ENCODE measurements at regions not wholly inside any gene's neighbourhood (a gene's known extent, or its start where the extent isn't known, plus 50 kb on each side); places are given as distances from the start of the nearest gene placed in this dataset.
"Not testable (repeated sequence)": the region's sequence is repeated elsewhere in the genome, so short reads cannot be mapped to it uniquely, and the experiment has no call there.

DNA sequence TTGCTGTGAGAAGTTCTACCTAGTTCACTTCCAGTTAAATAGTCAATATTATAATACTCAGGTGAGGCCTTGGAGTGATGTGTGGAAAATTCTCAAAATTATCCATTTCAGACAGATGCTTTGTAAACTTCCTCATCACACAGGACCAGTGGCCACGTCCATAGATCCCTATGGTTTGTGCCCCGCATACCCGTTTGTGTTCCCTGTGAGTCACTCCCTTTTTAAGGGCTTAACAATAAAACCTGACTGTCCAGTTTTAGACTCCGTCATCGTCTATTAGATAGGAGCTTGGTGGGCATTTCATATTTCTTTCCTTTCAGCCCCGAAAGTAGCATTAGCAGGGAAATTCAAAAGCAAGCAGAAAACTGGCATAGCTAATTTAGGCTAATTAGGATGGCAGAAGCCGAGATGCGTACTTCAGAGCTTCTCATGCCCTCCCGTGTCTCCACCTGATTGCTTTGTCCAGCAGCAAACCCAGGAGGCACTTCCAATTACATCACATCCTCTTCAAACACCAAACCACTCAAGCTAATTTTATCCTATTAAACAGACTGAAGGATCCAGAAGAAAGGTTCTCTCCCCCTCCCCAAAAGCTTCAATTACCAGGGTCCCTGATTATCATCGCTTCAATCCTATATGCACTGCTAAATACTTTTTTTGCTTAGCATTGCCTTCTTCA lies 186.6 kb upstream of the OTX2 start:
- DNase-seq (ENCODE audit: low spot score), result no peak

- no peak for DNase-seq (ENCODE audit: low spot score)
Measured at GRCh38 chr14:56995010-56995409, 184.7 kb upstream of the OTX2 start.

DNA sequence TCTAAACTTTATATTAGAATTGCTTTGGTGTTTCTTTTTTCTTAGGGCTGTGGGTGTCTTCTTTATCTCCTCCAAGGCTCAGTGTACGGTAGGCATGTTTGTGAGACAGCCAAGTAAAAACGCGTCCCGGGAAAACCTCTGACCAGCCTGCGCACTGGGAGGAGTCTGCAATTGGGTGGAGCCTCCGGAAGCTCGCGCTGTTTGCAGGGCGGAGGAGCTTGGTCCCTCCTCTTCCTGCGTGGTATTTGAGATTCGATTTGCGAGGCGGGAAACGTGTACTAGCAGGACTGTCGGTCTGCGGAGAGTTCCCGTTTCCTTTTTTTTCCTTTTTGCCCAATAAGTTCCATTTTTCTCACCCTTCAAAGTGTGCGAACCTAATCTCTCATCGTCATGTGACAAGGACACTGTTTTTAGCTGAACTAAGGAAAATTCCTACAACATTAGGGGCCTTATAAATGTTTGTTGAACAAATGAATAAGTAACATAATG lies 182.1 kb upstream of the OTX2 start:
- DNase-seq (ENCODE audit: low spot score), result no peak

- not testable (repeated sequence) for DNase-seq (ENCODE audit: low spot score)
Measured at GRCh38 chr14:56990991-56991627, 180.8 kb upstream of the OTX2 start.

DNA sequence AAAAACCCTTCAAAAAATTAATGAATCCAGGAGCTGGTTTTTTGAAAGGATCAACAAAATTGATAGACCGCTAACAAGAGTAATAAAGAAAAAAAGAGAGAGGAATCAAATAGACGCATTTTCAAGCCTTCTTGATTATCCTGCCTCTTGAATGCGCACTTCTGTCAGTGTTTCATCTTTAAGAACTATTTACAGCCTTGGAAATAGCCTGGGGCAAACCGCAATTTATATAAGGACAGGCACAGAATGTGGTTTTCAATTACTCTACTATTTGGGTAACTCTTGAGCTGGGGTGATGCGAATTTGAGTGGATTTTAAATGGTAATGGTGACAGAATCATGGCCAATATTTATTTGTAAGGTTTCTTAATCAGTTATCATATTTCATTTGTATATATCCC lies 179.1 kb upstream of the OTX2 start:
- DNase-seq (ENCODE audit: low spot score), result no peak

DNA sequence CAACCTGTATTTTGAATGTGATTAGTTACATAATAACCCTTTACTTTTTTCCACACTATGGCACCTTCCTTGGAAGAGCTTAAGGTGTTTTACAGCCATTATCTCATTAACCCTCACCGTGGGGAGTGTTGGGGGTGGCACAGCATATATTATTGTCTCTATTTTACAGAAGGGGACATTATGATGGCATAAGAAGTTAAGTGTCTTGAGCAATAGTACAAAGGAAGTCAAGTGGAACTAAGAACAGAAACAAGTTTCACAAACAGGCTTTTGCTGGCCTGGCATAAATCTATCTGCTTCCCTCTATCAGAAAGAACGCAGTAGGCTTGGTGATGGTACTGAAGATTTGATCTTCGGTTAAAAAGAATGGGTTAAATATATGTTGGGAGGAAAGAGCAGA lies 169.7 kb upstream of the OTX2 start:
- no peak for DNase-seq (ENCODE audit: low spot score)

GRCh38 chr14:56976211-56976610 lies 165.9 kb upstream of the OTX2 start:
- DNase-seq (ENCODE audit: low spot score), result no peak

GRCh38 chr14:56975521-56975920 lies 165.2 kb upstream of the OTX2 start:
- DNase-seq (ENCODE audit: low spot score), result no peak

DNA sequence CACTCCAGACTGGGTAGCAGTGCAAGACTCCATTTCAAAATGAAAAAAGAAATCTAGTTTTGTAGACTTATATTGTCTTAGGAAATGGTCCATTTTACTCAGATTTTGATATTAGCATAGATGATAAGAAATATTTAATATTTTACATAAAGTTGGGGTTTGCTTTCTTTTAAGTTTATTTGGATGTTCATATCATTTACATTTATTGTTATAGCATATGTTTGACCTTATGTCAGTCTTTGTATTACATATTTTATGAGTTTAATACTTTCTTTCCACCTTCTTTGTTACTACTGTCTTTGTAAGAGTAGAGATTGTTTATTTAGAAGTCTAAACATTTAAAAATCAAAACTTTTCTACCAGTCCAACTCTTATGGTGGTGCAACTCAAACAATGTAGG lies 162.7 kb upstream of the OTX2 start:
- no peak for DNase-seq (ENCODE audit: low spot score)

GRCh38 chr14:56964895-56965294 lies 154.6 kb upstream of the OTX2 start:
- no peak for DNase-seq (ENCODE audit: low spot score)

DNA sequence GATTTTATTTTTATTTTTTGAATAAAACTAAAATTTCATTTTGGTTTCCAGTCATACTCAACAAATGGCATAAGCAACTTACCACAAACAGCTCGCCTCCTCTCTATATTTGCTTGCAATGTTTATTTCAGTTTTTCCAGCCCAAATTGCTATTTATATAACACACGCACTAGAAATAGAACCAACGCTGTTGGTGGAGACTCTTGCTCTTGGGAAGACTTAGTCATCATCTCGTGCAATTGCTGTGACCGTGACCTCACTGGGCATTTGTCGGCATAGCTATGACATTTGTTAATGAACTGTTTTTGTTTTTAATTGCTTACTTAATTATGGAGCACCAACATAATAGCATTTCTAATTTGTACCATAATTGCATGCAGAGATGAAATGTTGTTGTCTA lies 153.1 kb upstream of the OTX2 start:
- DNase-seq (ENCODE audit: low spot score), result no peak

- DNase-seq (ENCODE audit: low spot score), result no peak
Measured at GRCh38 chr14:56962444-56963080, 152.3 kb upstream of the OTX2 start.

DNA sequence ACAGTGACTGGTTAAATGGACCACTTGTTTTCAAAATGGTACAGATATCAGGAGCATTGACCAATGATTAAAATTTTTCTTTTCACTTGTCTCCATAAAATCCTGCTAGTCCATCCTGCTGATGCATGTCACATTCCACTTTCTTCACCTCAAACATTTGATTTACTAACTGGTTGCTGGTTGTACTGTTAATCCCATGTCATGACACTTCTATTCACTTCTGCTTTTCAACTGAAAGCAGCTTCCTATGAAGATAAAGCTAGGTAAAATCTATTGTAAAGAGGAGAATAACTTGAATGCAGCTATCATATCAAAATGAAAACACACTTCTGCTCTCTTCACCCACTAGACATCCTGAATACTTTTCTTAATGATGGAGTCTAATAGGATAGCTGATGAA lies 149.6 kb upstream of the OTX2 start:
- DNase-seq (ENCODE audit: low spot score), result no peak

DNA sequence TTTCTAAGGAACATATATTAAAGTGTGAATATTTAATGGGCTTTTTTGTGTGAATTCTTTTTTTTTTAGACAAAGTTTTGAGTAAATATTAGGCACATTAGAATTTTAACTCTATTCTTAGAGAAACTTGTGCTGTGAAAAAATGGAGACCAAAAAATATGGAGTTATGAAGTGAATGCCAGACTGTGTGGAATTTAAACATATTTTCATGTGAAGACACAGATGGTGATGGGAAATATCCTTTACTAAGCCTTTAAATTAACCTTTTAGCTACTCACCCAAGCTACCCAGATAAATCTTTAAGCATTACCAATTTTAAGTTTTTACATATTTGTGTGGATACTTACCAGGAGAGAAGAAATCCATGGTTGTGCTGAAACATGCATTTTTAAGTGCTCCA lies 148.8 kb upstream of the OTX2 start:
- DNase-seq (ENCODE audit: low spot score), result no peak

DNA sequence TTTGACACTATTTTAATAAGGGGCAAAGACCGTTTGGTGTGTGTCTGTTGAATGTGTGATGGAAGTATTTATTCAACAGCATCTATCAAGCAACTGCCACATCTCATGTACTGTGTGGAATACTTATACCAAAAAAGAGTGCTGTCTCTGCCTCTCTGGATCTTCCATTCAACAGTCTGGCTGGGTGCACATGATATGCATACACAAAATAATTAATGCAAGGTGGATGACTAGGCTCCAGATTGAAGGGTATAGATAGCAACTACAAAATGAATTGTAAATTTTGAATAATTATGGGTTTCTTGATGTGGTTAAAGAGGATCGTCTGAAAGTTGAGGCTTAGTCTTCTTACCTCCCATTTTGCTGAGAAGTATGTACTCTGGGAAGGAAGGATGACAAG lies 145.9 kb upstream of the OTX2 start:
- no peak for DNase-seq (ENCODE audit: low spot score)

GRCh38 chr14:56955745-56956144 lies 145.5 kb upstream of the OTX2 start:
- no peak for DNase-seq (ENCODE audit: low spot score)

GRCh38 chr14:56953884-56954283 lies 143.6 kb upstream of the OTX2 start:
- no peak for DNase-seq (ENCODE audit: low spot score)

DNA sequence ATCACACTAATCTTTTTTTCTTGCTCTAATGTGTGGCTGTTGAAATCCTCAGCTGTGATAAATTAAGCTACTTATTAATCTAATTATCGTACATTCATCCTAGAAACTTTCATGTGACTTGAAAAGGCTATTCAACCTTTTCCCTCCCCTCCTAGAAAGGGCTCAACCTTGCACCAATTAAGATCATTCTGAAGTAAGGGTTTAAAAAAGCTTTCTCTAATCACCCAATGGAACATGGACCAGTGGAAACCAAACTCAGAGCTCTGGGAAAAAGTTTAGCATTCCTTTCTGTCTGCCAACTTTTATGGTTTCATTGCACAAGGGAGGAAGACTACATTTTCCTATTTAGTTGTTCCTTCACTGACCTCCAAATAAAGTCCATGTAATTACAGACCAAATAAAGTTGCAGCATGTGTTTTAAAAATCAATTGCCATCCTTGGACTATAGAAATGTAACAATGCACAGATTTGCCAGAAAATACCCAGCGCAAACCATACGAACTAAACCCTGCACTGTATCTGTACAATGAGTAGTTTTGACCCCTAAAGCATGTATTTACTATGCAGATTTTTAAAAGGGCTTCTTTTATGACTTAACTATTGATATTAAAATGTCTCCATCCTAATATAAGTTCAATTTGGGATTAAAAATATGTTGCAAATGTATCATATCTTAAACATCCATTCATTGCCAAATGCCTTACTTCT lies 142.6 kb upstream of the OTX2 start:
- DNase-seq (ENCODE audit: low spot score), result no peak

DNA sequence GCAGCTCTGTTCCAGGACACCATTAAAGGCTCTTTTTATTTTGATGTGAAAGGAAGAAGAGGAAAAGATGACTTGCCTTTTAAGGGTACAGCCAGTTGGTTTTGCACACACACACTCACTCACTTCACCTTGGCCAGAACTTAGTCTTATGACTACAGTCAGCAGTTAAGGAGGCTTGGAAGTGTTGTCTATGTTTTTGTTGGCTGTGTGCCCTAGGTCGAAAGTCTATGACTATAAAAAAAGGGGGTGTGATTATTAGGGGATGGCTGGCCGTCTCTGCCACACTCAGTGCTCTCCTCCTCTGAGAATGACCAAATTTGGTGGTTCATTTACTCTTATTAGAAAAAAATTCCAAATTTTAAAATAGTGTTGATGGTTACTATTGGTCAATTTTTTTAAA lies 139.5 kb upstream of the OTX2 start:
- no peak for DNase-seq (ENCODE audit: low spot score)

DNA sequence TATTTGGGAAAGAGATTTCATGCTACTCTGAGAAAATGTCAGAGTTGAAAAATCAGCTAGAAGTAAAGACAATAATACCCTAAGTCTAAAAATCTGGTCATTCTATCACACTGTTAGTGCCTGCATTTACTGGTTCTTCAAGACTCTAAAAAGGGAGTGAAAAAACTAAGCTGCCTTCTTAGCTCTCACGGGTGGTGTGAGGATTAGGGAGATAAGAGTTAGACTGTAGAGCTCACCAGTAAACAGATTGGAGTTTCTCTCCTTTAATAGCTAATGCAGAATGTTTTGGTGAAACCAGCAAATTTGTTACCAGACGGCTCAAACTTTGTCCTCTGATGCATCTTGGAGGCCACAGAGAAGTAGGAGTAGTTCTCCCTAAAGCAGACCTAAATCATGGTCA lies 135.0 kb upstream of the OTX2 start:
- no peak for DNase-seq (ENCODE audit: low spot score)

- DNase-seq (ENCODE audit: low spot score), result no peak
Measured at GRCh38 chr14:56944397-56944796, 134.1 kb upstream of the OTX2 start.

DNA sequence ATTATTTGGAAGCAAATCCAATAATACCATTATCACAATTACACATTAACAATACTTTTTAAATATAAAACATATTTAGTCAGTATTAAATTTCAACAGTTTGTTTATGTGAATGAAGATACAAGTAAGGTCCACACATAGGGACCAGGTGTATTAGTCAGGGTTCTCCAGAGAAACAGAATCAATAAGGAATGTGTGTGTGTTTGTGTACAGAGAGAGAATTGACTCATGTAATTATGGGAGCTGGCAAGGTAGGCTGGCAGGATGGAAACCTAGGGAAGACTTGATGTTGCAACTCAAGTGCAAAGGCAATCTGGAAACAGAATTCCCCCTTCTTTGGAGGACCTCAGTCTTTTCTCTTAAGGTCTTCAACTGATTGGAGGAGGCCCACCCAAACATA lies 123.2 kb upstream of the OTX2 start:
- DNase-seq (ENCODE audit: low spot score), result no peak

All from AG08396 (cell line).